Small intestine (tissue), 7 donors: ENCODE measurements at regions not wholly inside any gene's neighbourhood (a gene's known extent, or its start where the extent isn't known, plus 50 kb on each side); places are given as distances from the start of the nearest gene placed in this dataset.
A peak's percentile ranks its signal among the peaks of the same experiment; 100 is the strongest.

Experiments
- DNase-seq, 2 donors: peaks; one replicate each; pipeline versions ENCODE4 v3.0.0 to v3.0.0-alpha.2; 2013
- FAIRE-seq: peaks from 2 replicates; lab custom pipeline; 2012; peaks lifted over from hg19 to GRCh38; lab: Jason Lieb, UNC
- H3K27ac ChIP-seq, 3 donors: one replicate each; pipeline ENCODE4 v1.5.1; 2013; ENCODE audit warnings: low read length in 2 of 3, mild to moderate bottlenecking in 2 of 3, control low read depth in 1 of 3, inconsistent platforms in 1 of 3, low read depth in 1 of 3, moderate library complexity in 1 of 3
- H3K27me3 ChIP-seq, 3 donors: one replicate each; pipeline ENCODE4 v1.6.1; 2013; ENCODE audit warnings: low read length in 3 of 3, inconsistent platforms in 1 of 3; ENCODE audit not compliant: control insufficient read depth in 3 of 3, insufficient read depth in 3 of 3
- H3K36me3 ChIP-seq, 3 donors: one replicate each; pipeline ENCODE4 v1.6.1; 2013; ENCODE audit warnings: low read length in 3 of 3, inconsistent platforms in 1 of 3, low read depth in 1 of 3, mild to moderate bottlenecking in 1 of 3, moderate library complexity in 1 of 3; ENCODE audit not compliant: control insufficient read depth in 3 of 3, insufficient read depth in 2 of 3
- H3K4me1 ChIP-seq, 3 donors: one replicate each; pipeline ENCODE4 v1.6.1; 2013; ENCODE audit warnings: low read length in 2 of 3, inconsistent platforms in 1 of 3, low read depth in 1 of 3, mild to moderate bottlenecking in 1 of 3, moderate library complexity in 1 of 3; ENCODE audit not compliant: control insufficient read depth in 3 of 3, insufficient read depth in 2 of 3
- H3K4me3 ChIP-seq, 3 donors: one replicate each; pipeline ENCODE4 v1.5.1; 2013; ENCODE audit warnings: low read length in 3 of 3, control low read depth in 1 of 3, inconsistent platforms in 1 of 3, low read depth in 1 of 3, mild to moderate bottlenecking in 1 of 3, moderate library complexity in 1 of 3
- H3K9me3 ChIP-seq, 2 donors: one replicate each; pipeline ENCODE4 v1.6.1; 2013; ENCODE audit warnings: low read depth in 1 of 2, low read length in 1 of 2; ENCODE audit not compliant: control insufficient read depth in 2 of 2, insufficient read depth in 1 of 2
- WGBS, 3 donors: extraction: QIAGEN DNeasy Blood & Tissue Kit; methylation state at CpG; one replicate each; pipeline ENCODE4 v1.1.7; 2013; 5-methylcytosine and 5-hydroxymethylcytosine counted together
- donor health status: healthy with polysubstance abuse.
- donor health status: control.
- donor health status: control.
- donor health status: Bipolar disorder and iron deficiency.
- donor health status: healthy.

GRCh38 chr20:59429396-59429795 lies 129.0 kb downstream of the EDN3 start:
- Histone ChIP-seq H3K36me3 (no peaks in the 10 kb centered on the region), H3K27me3 (no peaks in the 10 kb centered on the region), H3K4me1 (no peaks in the 10 kb centered on the region), H3K9me3 (no peaks in the 10 kb centered on the region), H3K27ac (no peak overlapping the region), H3K4me3 (no peak overlapping the region)
- FAIRE-seq (no peak), DNase-seq (peak in 1 of 2 donors; percentile 18)
- 62 to 70% (median 63%) methylated on average over 9 of the region's 9 CpGs for WGBS, 3 donors

- Histone ChIP-seq H3K9me3 (no peaks in the 10 kb centered on the region), H3K36me3 (no peaks in the 10 kb centered on the region), H3K27me3 (no peaks in the 10 kb centered on the region), H3K4me1 (no peaks in the 10 kb centered on the region), H3K4me3 (no peak overlapping the region), H3K27ac (no peak overlapping the region)
- WGBS, 3 donors: 43 to 67% (median 50%) methylated on average over 2 of the region's 2 CpGs
- FAIRE-seq (no peak), DNase-seq (no peak)
Observed at GRCh38 chr20:59431014-59431413, 130.6 kb downstream of the EDN3 start.

GRCh38 chr20:59434960-59435359 lies 134.5 kb downstream of the EDN3 start:
- Histone ChIP-seq H3K9me3 (no peaks in the 10 kb centered on the region), H3K36me3 (no peaks in the 10 kb centered on the region), H3K4me1 (no peaks in the 10 kb centered on the region), H3K4me3 (no peak overlapping the region), H3K27ac (no peak overlapping the region), H3K27me3 (peaks cover 0 to 3% (median 0%) of the 10 kb centered on the region in 3 donors)
- DNase-seq (no peak), FAIRE-seq (no peak)
- 51 to 80% (median 70%) methylated on average over 2 of the region's 2 CpGs for WGBS, 3 donors

- H3K4me1 ChIP-seq: no peaks in the 10 kb centered on the region
- 74 to 89% (median 86%) methylated on average over 8 of the region's 8 CpGs for WGBS, 3 donors
- H3K4me3 ChIP-seq: no peak overlapping the region
- H3K27me3 ChIP-seq: peaks cover 0 to 3% (median 0%) of the 10 kb centered on the region in 3 donors
- no peaks in the 10 kb centered on the region for H3K36me3 ChIP-seq
- DNase-seq: no peak
- no peak for FAIRE-seq
- H3K9me3 ChIP-seq: no peaks in the 10 kb centered on the region
- H3K27ac ChIP-seq: no peak overlapping the region
Observed at GRCh38 chr20:59435518-59435917, 135.1 kb downstream of the EDN3 start.

- no peaks in the 10 kb centered on the region for H3K4me1 ChIP-seq
- H3K27me3 ChIP-seq: peaks cover 0 to 3% (median 2%) of the 10 kb centered on the region in 3 donors
- no peak overlapping the region for H3K4me3 ChIP-seq
- no peak for DNase-seq
- 78 to 93% (median 87%) methylated on average over 13 of the region's 13 CpGs for WGBS, 3 donors
- no peak overlapping the region for H3K27ac ChIP-seq
- FAIRE-seq: no peak
- H3K36me3 ChIP-seq: no peaks in the 10 kb centered on the region
- H3K9me3 ChIP-seq: no peaks in the 10 kb centered on the region
Observed at GRCh38 chr20:59437601-59438031, 137.2 kb downstream of the EDN3 start.

GRCh38 chr20:59438201-59438600 lies 137.8 kb downstream of the EDN3 start:
- no peaks in the 10 kb centered on the region for H3K9me3 ChIP-seq
- H3K27ac ChIP-seq: no peak overlapping the region
- no peaks in the 10 kb centered on the region for H3K36me3 ChIP-seq
- no peaks in the 10 kb centered on the region for H3K4me1 ChIP-seq
- H3K4me3 ChIP-seq: no peak overlapping the region
- DNase-seq (no peak), FAIRE-seq (no peak)
- peaks cover 0 to 3% (median 2%) of the 10 kb centered on the region in 3 donors for H3K27me3 ChIP-seq
- WGBS, 3 donors: 85 to 91% (median 88%) methylated on average over 4 of the region's 4 CpGs

GRCh38 chr20:59439243-59439642 lies 138.8 kb downstream of the EDN3 start:
- no peaks in the 10 kb centered on the region for H3K9me3 ChIP-seq
- no peak for FAIRE-seq
- 73 to 84% (median 83%) methylated on average over 7 of the region's 7 CpGs for WGBS, 3 donors

GRCh38 chr20:59441306-59441705 lies 140.9 kb downstream of the EDN3 start:
- WGBS, 3 donors: 69 to 85% (median 82%) methylated on average over 3 of the region's 3 CpGs
- H3K27me3 ChIP-seq: peaks cover 0 to 14% (median 5%) of the 10 kb centered on the region in 3 donors
- H3K4me1 ChIP-seq: no peaks in the 10 kb centered on the region
- FAIRE-seq (no peak), DNase-seq (no peak)
- no peak overlapping the region for H3K27ac ChIP-seq
- no peaks in the 10 kb centered on the region for H3K36me3 ChIP-seq
- H3K4me3 ChIP-seq: no peak overlapping the region
- H3K9me3 ChIP-seq: no peaks in the 10 kb centered on the region

More at GRCh38 chr20:59439243-59439642, 138.8 kb downstream of the EDN3 start:
- no peak for DNase-seq
- Histone ChIP-seq H3K4me1 (no peaks in the 10 kb centered on the region), H3K4me3 (no peak overlapping the region), H3K27me3 (peaks cover 0 to 6% (median 5%) of the 10 kb centered on the region in 3 donors), H3K27ac (no peak overlapping the region), H3K36me3 (no peaks in the 10 kb centered on the region)
